HG02840 (cell line): ENCODE measurements at regions not wholly inside any gene's neighbourhood (a gene's known extent, or its start where the extent isn't known, plus 50 kb on each side); places are given as distances from the start of the nearest gene placed in this dataset.

Experiments
- ATAC-seq: cut with Tn5 transposase; IDR thresholded peaks from one replicate; pipeline ENCODE4 v1.9.1; 2021; ENCODE audit warnings: mild to moderate bottlenecking, moderate library complexity, moderate number of reproducible peaks; ENCODE audit not compliant: unreplicated experiment, low FRiP score

DNA sequence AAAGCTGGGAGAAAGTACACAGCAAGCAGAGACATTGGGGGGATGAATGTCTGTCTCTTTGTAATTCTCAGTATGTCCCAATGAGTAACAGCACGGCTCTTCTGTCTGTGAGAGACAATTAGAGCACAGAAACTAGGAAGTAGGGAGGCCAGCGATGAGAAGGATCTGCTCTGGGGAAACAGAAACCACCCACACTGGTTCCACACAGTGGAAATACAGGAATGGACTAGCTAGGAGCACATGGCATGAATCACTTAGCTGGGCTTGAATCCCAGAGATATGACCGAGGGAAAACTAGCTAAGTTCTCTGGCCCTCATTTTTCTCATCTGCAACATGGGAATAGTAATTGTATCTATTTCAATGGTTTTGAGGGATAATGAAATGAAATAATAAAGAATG is 895.9 kb downstream of the TLE4 start:
- no peak for ATAC-seq

DNA sequence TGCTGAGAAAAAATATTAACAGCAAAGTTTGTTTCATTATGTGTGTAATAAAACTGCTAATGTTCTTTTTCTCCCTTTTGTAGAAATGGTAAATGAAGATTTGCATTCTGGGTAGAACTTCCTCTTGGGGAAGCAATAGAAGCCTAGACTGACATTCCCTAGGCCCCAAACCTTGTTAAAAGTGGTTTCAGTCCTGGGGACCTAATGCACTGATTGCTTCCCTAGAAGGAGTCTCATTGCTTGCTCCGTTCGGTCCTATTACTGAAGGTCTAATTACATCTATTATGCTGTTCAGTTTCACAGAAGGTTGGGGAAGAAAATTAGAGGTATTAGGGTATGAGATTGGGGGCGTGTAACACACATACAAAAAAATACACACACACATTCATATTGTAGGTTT is 893.8 kb downstream of the TLE4 start:
- ATAC-seq, result no peak

GRCh38 chr9:80449513-80449912 is 877.7 kb downstream of the TLE4 start:
- ATAC-seq, result no peak

DNA sequence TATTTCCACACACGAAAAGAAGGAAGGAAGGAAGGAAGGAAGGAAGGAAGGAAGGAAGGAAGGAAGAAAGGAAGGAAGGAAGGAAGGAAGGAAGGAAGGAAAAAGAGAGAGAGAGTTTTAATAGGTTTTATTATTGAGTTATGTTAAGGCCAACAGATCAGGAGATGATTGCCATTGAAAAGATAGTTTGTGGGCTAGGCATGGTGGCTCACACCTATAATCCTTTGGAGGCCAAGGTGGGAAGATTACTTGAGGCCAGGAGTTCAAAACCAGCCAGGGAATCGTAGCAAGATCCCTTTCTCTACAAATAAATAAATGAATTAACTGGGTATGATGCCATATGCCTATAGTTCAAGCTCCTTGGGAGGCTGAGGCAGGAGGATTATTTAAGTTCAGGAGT is 877.2 kb downstream of the TLE4 start:
- no peak for ATAC-seq

DNA sequence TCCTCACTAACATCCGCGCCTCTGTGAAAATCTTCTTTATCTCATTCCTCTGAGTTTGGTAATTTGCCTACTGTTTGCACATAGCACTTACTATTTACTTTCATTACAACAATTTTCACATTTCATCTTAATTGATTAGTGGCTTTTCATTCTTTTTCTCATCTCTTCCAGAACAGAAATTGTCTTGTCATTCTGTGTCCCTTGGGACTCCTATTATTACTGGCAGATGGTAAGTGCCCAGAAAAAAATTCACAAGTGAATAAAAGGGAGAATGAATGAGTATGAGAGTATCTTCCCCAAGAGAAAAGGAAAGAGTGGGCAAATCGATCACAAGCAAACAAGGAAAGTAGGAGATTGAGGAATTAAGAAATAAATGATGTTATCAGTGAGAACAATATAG is 876.1 kb downstream of the TLE4 start:
- ATAC-seq, result no peak

- no peak for ATAC-seq
Measured at GRCh38 chr9:80440724-80441123, 869.0 kb downstream of the TLE4 start.

DNA sequence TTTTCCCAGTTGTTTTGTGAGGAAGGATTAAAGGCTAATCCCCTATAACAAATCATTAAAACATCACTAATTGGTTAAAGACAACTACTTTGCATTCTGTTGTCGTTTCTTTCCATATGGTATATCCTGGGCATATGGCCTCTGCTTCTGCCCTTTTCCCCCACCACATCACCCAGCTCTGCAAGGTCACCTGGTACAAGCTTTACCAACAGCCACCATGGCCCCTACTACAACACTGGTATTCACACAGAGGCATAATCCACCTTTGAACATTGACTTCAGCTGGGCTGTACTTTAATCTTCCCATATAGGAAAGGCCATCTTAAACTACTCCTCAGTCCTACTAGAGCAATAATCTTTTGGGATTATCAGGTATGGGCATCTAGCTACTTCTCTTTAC is 866.1 kb downstream of the TLE4 start:
- ATAC-seq, result no peak

- no peak for ATAC-seq
Measured at GRCh38 chr9:80437091-80437640, 865.4 kb downstream of the TLE4 start.

DNA sequence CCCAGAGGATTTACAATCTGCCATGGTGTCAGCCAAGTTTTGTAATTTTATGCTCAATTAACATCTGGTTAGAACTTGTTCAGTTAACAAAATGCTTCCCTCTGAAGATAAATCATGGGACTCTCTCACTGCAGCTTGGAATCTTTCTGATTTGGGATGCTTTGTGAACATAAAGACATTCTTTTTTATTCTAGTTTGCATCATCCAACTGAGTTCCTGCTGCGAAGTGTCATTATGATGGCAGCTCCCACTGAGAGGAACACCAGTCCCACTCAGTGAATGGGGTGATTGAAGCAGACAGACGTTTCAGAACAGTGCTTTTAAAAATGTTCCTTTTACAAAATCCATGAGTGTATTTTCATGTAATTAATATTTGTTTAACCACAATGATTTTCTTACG is 863.8 kb downstream of the TLE4 start:
- no peak for ATAC-seq

DNA sequence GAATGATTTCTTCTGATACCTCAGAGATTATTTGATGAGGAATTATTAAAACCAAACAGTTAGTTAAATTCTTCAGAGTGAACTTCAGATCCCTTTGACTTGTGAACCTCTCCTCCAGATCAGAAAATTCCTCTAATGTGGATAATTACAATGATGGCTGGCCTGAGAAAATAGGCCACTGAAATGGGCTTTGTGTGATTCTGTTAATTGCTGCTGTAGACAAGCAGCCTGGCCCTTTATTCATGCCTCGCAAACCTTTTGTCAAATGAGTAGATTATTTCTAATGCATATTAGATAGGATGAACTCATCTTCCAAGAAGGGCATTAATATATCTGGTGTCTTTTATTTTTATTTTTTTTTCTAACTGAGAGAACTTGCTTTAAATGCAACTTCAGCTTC is 855.2 kb downstream of the TLE4 start:
- ATAC-seq, result no peak

GRCh38 chr9:80417211-80417773 is 845.5 kb downstream of the TLE4 start:
- no peak for ATAC-seq

DNA sequence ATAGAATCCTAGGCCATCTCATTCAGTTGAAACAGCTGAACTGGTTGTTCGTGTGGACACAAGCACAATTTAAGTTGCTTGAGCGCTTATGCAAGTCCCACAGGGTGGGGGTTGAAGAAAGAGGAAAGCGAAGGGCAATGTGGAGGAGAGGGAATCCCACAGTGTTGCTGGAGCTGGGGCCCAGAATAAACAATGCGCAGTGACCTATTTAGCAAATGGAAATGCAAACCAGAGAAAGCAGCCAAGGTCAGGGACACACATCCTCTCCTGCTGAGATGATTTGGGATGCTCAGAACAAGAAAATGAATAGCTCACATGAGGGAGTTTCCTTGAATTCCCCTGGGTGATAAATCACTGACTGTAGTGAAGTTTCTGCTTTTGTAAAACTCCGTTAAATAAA is 838.3 kb downstream of the TLE4 start:
- ATAC-seq, result no peak

GRCh38 chr9:80407220-80407619 is 835.5 kb downstream of the TLE4 start:
- no peak for ATAC-seq

- no peak for ATAC-seq
Measured at GRCh38 chr9:80401243-80401642, 829.5 kb downstream of the TLE4 start.

GRCh38 chr9:80400624-80401230 is 829.0 kb downstream of the TLE4 start:
- no peak for ATAC-seq

- no peak for ATAC-seq
Measured at GRCh38 chr9:80399606-80400005, 827.8 kb downstream of the TLE4 start.

DNA sequence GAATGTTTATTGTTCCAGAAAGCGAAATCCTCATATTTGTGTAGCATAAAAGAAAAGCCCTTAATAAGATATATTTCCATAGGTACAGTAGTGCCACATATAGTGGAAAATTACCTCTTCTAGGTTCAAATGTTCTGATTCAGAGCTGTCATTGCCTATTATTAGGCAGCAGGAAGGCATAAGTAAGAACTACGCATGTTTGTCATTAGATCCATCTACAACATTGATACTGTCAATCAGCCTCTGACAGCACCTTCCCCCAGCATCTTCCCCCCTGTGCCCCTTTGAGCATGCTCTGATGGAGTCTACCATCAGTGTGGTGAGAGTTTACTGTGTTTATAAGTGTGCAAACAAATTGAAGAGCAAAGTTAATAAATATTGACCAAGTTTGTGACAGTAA is 816.1 kb downstream of the TLE4 start:
- ATAC-seq, result no peak

DNA sequence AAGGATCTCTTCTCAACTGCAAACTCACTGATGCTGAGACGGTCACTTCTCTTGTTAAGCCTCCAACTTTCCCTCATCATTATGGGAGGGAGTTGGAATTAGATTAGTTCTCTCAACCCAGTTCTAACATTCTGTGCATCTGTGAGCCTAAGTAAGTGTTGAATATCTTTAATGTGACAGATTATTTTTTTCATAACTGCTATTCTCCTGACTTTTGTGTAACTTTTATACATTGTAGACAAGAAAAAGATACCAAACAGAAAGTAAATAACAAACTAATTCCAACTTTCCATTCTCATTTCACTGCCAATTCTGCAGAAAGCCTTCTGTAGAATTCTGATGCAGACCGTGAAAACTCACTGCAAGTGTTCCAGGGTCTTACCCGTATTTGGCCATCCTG is 813.5 kb downstream of the TLE4 start:
- no peak for ATAC-seq

- ATAC-seq, result no peak
Measured at GRCh38 chr9:80383331-80383730, 811.6 kb downstream of the TLE4 start.

GRCh38 chr9:80382211-80382891 is 810.6 kb downstream of the TLE4 start:
- ATAC-seq, result no peak

GRCh38 chr9:80380301-80380700 is 808.5 kb downstream of the TLE4 start:
- no peak for ATAC-seq
